ENCODE measurements at regions not wholly inside any gene's neighbourhood (a gene's known extent, or its start where the extent isn't known, plus 50 kb on each side); places are given as distances from the start of the nearest gene placed in this dataset.
"Not testable (repeated sequence)": the region's sequence is repeated elsewhere in the genome, so short reads cannot be mapped to it uniquely, and the experiment has no call there.

DNA sequence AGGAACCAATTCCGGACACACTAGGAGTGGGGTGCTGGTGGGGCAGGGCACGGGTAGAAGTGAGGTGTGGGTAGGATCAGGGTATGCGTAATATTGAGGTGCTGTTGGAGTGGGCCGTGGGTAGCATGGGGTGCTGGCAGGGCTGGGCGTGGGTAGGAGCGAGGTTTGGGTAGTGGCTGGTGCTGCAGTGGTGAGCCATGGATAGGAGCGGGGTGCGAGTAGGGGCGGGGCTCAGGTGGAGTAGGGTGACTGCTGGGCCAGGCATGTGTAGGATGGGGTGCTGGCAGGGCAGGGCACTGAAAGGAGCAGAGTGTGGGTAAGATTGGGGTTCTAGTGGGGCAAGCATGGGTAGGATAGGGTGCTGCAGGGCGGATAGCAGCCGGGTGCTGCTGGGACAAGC, 114.2 kb upstream of the DUSP22 start:
- Histone ChIP-seq H3K27me3 (ENCODE audit: control insufficient read depth, insufficient read depth, low read length) (no peaks in the 10 kb centered on the region), H3K4me2 (ENCODE audit: low read length) (no peak overlapping the region), H3K9me3 (ENCODE audit: control insufficient read depth, low read length) (no peaks in the 10 kb centered on the region), H3K79me2 (no peaks in the 10 kb centered on the region), H3K27ac (no peak overlapping the region), H3K36me3 (ENCODE audit: control insufficient read depth, insufficient read depth, low read length) (no peaks in the 10 kb centered on the region), H3K4me3 (ENCODE audit: low read depth, low read length) (no peak overlapping the region), H3K9ac (no peak overlapping the region), H2AFZ (no peak overlapping the region), H3K4me1 (no peaks in the 10 kb centered on the region)
- TF ChIP-seq, protein P1, sequence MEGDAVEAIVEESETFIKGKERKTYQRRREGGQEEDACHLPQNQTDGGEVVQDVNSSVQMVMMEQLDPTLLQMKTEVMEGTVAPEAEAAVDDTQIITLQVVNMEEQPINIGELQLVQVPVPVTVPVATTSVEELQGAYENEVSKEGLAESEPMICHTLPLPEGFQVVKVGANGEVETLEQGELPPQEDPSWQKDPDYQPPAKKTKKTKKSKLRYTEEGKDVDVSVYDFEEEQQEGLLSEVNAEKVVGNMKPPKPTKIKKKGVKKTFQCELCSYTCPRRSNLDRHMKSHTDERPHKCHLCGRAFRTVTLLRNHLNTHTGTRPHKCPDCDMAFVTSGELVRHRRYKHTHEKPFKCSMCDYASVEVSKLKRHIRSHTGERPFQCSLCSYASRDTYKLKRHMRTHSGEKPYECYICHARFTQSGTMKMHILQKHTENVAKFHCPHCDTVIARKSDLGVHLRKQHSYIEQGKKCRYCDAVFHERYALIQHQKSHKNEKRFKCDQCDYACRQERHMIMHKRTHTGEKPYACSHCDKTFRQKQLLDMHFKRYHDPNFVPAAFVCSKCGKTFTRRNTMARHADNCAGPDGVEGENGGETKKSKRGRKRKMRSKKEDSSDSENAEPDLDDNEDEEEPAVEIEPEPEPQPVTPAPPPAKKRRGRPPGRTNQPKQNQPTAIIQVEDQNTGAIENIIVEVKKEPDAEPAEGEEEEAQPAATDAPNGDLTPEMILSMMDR (IDR thresholded peaks at IDR 0.05) = no peak

DNA sequence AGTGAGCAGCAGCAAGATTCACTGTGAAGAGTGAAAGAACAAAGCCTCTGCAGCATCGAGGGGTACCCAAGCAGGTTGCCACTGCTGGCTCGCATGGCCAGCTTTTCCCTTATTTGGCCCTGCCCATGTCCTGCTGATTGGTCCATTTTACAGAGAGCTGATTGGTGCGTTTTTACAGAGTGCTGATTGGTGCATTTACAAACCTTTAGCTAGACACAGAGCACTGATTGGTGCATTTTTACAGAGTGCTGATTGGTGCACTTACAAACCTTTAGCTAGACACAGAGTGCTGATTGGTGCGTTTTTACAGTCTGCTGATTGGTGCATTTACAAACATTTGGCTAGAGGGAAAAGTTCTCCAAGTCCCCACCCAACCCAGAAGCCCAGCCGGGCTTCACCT, 113.4 kb upstream of the DUSP22 start:
- H3K9me3 ChIP-seq (ENCODE audit: control insufficient read depth, low read length); H3K4me2 ChIP-seq (ENCODE audit: low read length); H3K9ac ChIP-seq; H3K4me3 ChIP-seq (ENCODE audit: low read depth, low read length); H3K79me2 ChIP-seq; H3K27ac ChIP-seq; H3K4me1 ChIP-seq; H3K27me3 ChIP-seq (ENCODE audit: control insufficient read depth, insufficient read depth, low read length); H2AFZ ChIP-seq; H3K36me3 ChIP-seq (ENCODE audit: control insufficient read depth, insufficient read depth, low read length): not testable (repeated sequence)

DNA sequence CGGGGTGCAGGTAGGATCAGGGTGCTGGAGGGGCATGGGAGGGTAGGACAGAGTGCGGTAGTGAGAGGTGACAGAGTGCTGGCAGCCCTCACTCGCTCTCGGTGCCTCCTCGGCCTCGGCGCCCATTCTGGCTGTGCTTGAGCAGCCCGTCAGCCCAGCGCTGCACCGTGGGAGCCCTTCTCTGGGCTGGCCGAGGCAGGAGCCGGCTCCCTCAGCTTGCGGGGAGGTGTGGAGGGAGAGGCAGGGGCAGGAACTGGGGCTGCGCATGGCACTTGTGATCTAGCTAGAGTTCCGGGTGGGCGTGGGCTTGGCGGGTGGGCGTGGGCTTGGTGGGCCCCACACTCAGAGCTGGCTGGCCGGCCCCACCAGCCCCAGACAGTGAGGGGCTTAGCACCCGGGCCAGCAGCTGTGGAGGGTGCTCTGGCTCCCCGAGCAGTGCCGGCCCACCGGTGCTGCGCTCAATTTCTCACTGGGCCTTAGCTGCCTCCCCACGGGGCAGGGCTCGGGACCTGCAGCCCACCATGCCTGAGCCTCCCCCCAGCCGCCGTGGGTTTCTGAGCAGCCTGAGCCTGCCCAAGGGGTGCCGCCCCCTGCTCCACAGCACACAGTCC, 112.8 kb upstream of the DUSP22 start:
- Histone ChIP-seq H3K9me3 (ENCODE audit: control insufficient read depth, low read length) (no peaks in the 10 kb centered on the region), H3K4me1 (no peaks in the 10 kb centered on the region), H2AFZ (no peak overlapping the region), H3K9ac (no peak overlapping the region), H3K4me2 (ENCODE audit: low read length) (no peak overlapping the region), H3K79me2 (no peaks in the 10 kb centered on the region), H3K27ac (no peak overlapping the region), H3K36me3 (ENCODE audit: control insufficient read depth, insufficient read depth, low read length) (no peaks in the 10 kb centered on the region), H3K4me3 (ENCODE audit: low read depth, low read length) (no peak overlapping the region), H3K27me3 (ENCODE audit: control insufficient read depth, insufficient read depth, low read length) (no peaks in the 10 kb centered on the region)
- TF ChIP-seq, protein P1 (IDR thresholded peaks at IDR 0.05) = no peak

DNA sequence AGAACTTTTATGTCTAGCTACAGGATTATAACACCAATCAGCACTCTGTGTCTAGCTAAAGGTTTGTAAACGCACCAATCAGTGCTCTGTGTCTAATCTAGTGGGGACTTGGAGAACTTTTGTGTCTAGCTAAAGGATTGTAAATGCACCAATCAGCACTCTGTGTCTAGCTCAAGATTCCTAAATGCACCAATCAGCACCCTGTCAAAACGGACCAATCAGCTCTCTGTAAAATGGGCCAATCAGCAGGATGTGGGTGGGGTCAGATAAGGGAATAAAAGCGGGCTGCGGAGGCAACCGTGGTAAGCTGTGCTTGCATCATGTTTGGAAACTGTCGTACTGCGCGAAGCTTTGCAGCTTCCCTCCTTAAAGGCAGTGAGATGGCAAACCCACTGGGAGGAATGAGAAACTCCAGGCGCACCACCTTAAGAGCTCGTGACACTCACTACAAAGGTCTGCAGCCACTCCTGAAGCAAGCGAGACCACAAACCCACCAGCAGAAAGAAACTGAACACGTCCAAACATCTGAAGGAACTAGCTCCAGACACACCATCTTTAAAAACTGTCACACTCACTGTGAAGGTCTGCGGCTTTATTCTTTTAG, 112.1 kb upstream of the DUSP22 start:
- H2AFZ ChIP-seq; H3K4me3 ChIP-seq (ENCODE audit: low read depth, low read length); H3K9me3 ChIP-seq (ENCODE audit: control insufficient read depth, low read length); H3K79me2 ChIP-seq; H3K36me3 ChIP-seq (ENCODE audit: control insufficient read depth, insufficient read depth, low read length); H3K4me2 ChIP-seq (ENCODE audit: low read length); H3K27me3 ChIP-seq (ENCODE audit: control insufficient read depth, insufficient read depth, low read length); H3K27ac ChIP-seq; H3K9ac ChIP-seq; H3K4me1 ChIP-seq: not testable (repeated sequence)

DNA sequence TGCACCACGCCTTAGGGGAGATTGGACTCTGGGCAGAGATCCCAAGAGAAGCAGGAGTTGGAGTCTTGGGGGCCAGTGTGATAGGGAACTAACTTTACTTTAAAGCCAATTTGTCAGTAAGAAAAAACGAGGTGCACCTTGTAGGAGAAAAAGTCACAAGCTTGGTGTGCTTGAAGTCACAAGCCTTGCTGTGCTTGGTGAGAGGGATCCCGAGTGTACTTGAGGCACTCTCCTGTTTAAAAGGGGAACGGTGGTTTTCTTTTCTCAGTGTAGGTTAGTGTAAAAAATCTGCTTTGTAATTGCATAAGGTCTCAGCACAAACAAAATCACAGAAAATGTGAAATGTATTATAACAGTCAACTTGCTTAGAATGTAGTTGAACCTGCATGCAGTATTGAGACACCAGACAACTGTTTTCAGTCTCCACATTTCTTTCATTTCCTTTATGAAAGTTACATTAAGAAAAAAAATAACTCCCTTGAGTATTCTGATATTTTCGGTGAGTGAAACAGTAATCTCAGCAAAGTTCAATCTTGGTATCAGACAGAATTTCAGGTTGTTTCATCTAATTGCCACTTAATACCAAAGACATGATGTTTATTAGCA, 111.1 kb upstream of the DUSP22 start:
- no peaks in the 10 kb centered on the region for H3K4me1 ChIP-seq
- H3K9me3 ChIP-seq (ENCODE audit: control insufficient read depth, low read length) = no peaks in the 10 kb centered on the region
- no peaks in the 10 kb centered on the region for H3K36me3 ChIP-seq (ENCODE audit: control insufficient read depth, insufficient read depth, low read length)
- no peak overlapping the region for H3K27ac ChIP-seq
- no peak overlapping the region for H3K4me2 ChIP-seq (ENCODE audit: low read length)
- H3K4me3 ChIP-seq (ENCODE audit: low read depth, low read length) = no peak overlapping the region
- H3K27me3 ChIP-seq (ENCODE audit: control insufficient read depth, insufficient read depth, low read length) = no peaks in the 10 kb centered on the region
- TF ChIP-seq, protein P1 (IDR thresholded peaks at IDR 0.05) = no peak
- H3K9ac ChIP-seq = no peak overlapping the region
- H3K79me2 ChIP-seq = no peaks in the 10 kb centered on the region
- no peak overlapping the region for H2AFZ ChIP-seq

Data from parathyroid adenoma (tissue), 2 donors.